Lower leg skin (tissue), 4 donors: ENCODE measurements at regions not wholly inside any gene's neighbourhood (a gene's known extent, or its start where the extent isn't known, plus 50 kb on each side); places are given as distances from the start of the nearest gene placed in this dataset.

Experiments used
- DNase-seq, 2 donors: peaks; one replicate each; pipeline ENCODE4 v3.0.0-alpha.2; 2019; ENCODE audit warnings: low spot score in 2 of 2
- H3K4me3 ChIP-seq: fragments of 200-600 bp; sonication (generic); 2 replicates; pipeline ENCODE4 v1.5.1; 2017; ENCODE audit warnings: mild to moderate bottlenecking, low read depth; ENCODE audit not compliant: poor library complexity, severe bottlenecking
- CTCF ChIP-seq, 3 donors: fragments of 450-650 bp; IDR thresholded peaks; one replicate each; pipeline ENCODE4 v1.5.1; 2016; ENCODE audit warnings: antibody characterized with exemption in 3 of 3, mild to moderate bottlenecking in 3 of 3, moderate library complexity in 2 of 3
- POLR2A ChIP-seq, 2 donors: fragments of 450-650 bp; IDR thresholded peaks; one replicate each; pipeline ENCODE4 v1.6.1; 2016 to 2017; ENCODE audit warnings: antibody characterized with exemption in 2 of 2, mild to moderate bottlenecking in 1 of 2, moderate library complexity in 1 of 2
- WGBS, 2 donors: methylation state at CpG; one replicate each; pipeline ENCODE4 v1.1.5; 2018; 5-methylcytosine and 5-hydroxymethylcytosine counted together
- intact Hi-C: fragments of 100-400 bp; cut with DNase I; formaldehyde crosslinking; loops from one replicate; pipeline ENCODE4 v1.15.0; 2023; ENCODE audit warnings: low total_unique reads

GRCh38 chr1:68317543-68317942 lies 85.2 kb upstream of the WLS start:
- no peak for DNase-seq
- 78 to 86% methylated on average over 2 of the region's 2 CpGs for WGBS, 2 donors
- intact Hi-C loops, result no loop called here

DNA sequence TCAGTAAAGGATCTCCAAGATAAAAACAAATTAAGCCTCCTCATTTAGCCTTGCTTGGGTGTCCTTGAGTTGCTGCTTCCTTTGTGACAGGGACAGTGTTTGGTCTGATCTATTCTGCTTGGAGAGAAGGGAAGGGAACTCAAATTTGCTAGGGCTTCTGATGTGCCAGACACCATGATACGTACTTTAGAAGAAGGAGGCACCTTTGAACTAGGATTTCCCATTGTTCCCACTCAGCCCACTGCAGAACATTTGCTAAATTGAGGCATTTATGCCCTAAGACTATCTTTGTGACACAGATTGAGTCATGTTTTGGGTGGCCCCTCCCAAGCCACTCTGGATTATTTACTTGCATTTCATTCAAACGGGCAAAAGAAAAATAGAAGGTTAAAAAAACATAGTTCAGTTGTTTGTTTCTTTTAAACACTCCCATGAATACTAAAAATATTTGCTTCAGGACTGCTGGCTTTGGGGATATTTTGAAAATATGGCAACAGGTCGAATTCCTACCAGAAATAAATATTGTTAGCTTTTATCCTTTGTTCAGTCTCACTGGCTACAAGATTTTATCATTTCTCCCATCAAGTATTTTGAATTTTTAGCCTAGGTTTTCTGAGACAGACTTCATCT lies 81.9 kb upstream of the WLS start:
- TF ChIP-seq CTCF (IDR thresholded peaks at IDR 0.05) (no peak), POLR2A (IDR thresholded peaks at IDR 0.05) (no peak)
- no peak overlapping the region for H3K4me3 ChIP-seq
- WGBS, 2 donors, result 20 to 36% methylated on average over 3 of the region's 3 CpGs
- DNase-seq, result no peak
- intact Hi-C loops, result no loop called here

More at GRCh38 chr1:68317543-68317942, 85.2 kb upstream of the WLS start:
- no peak for TF ChIP-seq POLR2A (IDR thresholded peaks at IDR 0.05)
- no peak for TF ChIP-seq CTCF (IDR thresholded peaks at IDR 0.05)
- H3K4me3 ChIP-seq, result no peak overlapping the region

DNA sequence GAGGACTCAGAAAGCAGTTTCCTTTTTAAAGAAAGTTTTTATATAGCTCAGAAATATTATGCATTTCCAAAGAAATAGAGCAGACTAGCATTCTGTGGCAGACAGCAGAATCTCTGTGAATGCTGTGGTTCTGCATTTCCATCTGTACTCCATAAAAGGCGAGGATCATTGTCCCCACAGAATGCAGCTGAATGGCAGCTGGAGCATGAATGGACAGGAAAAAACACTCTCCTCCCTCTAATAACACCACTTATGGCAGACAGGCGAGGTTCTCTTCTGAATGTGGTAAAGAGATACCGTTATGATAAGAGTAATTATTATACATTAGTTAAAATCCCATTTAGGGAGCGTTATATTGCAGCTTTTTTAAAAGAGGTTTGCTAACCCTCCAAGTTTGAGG lies 81.4 kb upstream of the WLS start:
- 26 to 36% methylated on average over 4 of the region's 4 CpGs for WGBS, 2 donors
- intact Hi-C loops, result no loop called here
- no peak for DNase-seq

DNA sequence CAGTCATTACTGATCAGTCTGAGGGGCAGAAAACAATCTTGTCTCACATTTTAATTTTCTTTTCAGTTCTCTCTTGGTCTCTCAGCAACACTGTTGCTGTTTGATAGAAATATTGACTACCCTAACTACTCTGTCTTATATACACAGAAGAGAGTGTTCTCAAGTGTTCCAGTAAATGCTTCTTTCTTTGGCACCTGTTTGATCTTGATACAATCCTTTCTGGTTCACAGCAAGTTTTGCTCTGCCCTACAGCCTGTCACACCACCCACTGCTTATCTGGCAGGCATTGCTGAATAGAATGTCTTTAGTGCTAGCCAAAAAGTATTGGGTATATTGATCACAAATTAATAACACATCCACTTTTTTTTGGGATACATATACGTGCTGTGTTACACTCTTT lies 75.7 kb upstream of the WLS start:
- intact Hi-C loops, result no loop called here
- H3K4me3 ChIP-seq, result no peak overlapping the region
- WGBS, 2 donors, result 39 to 46% methylated on average over 1 of the region's 1 CpG
- TF ChIP-seq CTCF (IDR thresholded peaks at IDR 0.05), result no peak
- no peak for TF ChIP-seq POLR2A (IDR thresholded peaks at IDR 0.05)
- no peak for DNase-seq

More for the DNA sequence above, 81.4 kb upstream of the WLS start:
- no peak for TF ChIP-seq CTCF (IDR thresholded peaks at IDR 0.05)
- no peak for TF ChIP-seq POLR2A (IDR thresholded peaks at IDR 0.05)
- H3K4me3 ChIP-seq, result no peak overlapping the region

DNA sequence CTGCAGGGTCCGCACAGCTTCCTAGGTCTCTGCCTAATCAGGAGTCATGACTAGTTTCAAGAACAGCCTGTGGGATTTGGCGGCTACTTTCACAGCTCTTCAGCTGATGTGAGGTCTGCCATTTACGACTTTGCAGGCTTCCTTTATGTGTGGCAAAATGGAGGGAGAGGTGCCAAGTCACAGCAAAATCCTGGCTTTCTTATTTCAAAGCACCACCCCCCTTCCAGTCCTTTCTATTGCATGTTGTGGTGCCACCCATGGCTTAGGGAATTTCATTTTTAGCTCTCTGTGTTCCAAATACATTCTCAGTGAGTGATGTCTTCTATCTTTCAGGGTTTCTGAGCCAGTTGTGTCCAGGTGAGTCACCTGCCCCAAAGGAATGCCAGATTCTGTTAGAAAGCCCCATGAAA lies 75.1 kb upstream of the WLS start:
- intact Hi-C loops, result no loop called here
- 36 to 40% methylated on average over 3 of the region's 3 CpGs for WGBS, 2 donors
- TF ChIP-seq POLR2A (IDR thresholded peaks at IDR 0.05), result no peak
- no peak for TF ChIP-seq CTCF (IDR thresholded peaks at IDR 0.05)
- no peak overlapping the region for H3K4me3 ChIP-seq
- DNase-seq, result peak in 1 of 2 donors; percentile 37

DNA sequence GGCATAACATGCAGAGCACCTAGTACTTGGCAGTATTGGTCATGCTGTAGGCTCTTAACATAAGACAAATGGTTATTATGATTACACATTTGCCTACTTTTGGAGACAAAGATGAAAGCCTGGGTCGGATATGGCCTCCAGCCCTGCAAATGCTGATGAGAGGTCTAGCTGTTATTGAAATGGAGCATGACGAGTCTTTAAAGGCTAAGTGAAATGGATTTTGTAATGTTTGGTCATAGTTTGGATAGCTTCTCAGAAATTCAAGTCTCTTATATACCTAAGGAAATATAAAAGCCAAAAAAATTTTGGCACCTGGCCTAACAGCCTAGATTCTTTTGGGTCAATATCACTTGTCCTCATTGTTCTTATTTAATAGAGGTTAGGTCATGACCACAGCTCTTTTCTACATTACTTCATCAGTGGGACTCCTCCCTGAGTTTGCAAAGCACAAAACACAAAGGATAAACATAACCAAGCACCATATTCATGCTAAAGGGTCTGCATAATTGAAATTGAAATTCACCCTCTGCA lies 69.2 kb upstream of the WLS start:
- no peak overlapping the region for H3K4me3 ChIP-seq
- TF ChIP-seq CTCF (IDR thresholded peaks at IDR 0.05), result no peak
- no peak for TF ChIP-seq POLR2A (IDR thresholded peaks at IDR 0.05)
- no peak for DNase-seq
- 50 to 61% methylated on average over 2 of the region's 2 CpGs for WGBS, 2 donors
- intact Hi-C loops, result no loop called here
